ENCODE measurements at regions not wholly inside any gene's neighbourhood (a gene's known extent, or its start where the extent isn't known, plus 50 kb on each side); places are given as distances from the start of the nearest gene placed in this dataset.

- no peak for DNase-seq
- no peak overlapping the region for H3K27ac ChIP-seq
- H3K9me3 ChIP-seq, result no peaks in the 10 kb centered on the region
- no peaks in the 10 kb centered on the region for H3K4me1 ChIP-seq
- TF ChIP-seq POLR2A (IDR thresholded peaks at IDR 0.05), result no peak
- TF ChIP-seq, protein P1, sequence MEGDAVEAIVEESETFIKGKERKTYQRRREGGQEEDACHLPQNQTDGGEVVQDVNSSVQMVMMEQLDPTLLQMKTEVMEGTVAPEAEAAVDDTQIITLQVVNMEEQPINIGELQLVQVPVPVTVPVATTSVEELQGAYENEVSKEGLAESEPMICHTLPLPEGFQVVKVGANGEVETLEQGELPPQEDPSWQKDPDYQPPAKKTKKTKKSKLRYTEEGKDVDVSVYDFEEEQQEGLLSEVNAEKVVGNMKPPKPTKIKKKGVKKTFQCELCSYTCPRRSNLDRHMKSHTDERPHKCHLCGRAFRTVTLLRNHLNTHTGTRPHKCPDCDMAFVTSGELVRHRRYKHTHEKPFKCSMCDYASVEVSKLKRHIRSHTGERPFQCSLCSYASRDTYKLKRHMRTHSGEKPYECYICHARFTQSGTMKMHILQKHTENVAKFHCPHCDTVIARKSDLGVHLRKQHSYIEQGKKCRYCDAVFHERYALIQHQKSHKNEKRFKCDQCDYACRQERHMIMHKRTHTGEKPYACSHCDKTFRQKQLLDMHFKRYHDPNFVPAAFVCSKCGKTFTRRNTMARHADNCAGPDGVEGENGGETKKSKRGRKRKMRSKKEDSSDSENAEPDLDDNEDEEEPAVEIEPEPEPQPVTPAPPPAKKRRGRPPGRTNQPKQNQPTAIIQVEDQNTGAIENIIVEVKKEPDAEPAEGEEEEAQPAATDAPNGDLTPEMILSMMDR (IDR thresholded peaks at IDR 0.05), result no peak
- no peak overlapping the region for H3K4me3 ChIP-seq
- no peaks in the 10 kb centered on the region for H3K36me3 ChIP-seq
- intact Hi-C loops (cut with DNase I; ENCODE audit: low total_unique reads), result no loop called here
- H3K27me3 ChIP-seq, result no peaks in the 10 kb centered on the region
Observed at GRCh38 chr4:188197566-188197965, 58.3 kb downstream of the TRIML1 start.

DNA sequence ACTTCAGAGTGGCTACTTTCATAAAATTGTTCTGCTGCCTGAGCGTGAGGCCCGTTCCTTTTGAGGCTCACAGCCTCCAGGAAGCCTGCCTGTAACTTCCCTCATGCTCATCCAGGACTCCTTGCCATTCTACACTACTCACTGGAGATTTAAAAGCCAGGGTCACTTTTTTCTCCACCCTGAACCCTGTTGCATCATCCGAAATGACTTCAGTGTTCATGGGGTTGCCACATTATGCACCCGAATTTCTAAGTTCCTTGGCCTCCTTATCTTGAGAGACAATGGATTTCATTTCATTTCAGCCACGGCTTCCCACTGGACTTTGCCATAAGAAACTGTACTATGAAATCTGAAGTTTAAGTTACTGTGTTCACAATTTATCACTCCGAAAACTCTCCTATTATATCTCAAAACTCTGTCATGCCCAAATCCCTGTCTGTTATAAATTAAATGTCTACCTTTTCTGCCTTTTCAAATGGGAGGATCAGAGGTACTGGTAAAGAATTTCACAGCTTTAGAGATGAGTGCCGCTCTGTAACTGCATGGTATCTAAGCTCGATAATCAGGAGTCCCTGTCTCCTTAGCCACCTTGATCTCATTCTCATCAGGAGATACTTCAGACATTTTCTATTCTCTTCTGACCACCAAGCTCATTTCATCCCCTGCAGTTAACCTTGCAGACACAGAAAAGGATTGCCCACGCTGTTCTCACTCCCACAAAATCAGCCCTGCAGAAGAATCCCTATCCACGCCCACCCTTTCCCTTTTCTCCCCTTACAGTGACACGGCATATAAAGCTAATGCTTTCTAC is 59.9 kb downstream of the TRIML1 start:
- Histone ChIP-seq H3K9me3 (no peaks in the 10 kb centered on the region), H3K27ac (no peak overlapping the region), H3K36me3 (no peaks in the 10 kb centered on the region), H3K4me3 (no peak overlapping the region), H3K27me3 (no peaks in the 10 kb centered on the region), H3K4me1 (no peaks in the 10 kb centered on the region)
- no peak for TF ChIP-seq POLR2A (IDR thresholded peaks at IDR 0.05)
- TF ChIP-seq, protein P1 (IDR thresholded peaks at IDR 0.05), result no peak
- DNase-seq, result no peak
- intact Hi-C loops (cut with DNase I; ENCODE audit: low total_unique reads), result no loop called here

DNA sequence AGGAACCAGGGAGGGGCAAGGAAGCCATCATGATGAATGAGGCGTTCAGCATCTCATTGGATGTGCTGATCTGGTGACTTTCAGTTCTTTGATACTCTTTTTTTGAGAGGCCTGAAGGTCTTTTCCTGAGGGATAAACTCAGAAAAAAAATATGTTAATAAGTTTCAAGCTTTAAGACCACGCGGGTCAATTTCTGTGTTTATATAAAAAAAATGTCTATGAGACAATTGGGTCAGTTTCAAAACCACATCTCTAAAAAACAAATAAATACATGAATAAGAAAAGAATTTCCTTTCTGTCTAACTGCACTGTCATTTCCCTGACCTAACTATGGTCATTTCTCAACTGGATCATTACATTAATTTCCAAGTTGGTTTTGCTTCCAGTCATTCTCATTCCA is 62.6 kb downstream of the TRIML1 start:
- H3K36me3 ChIP-seq, result no peaks in the 10 kb centered on the region
- no peak for DNase-seq
- TF ChIP-seq, protein P1 (IDR thresholded peaks at IDR 0.05), result no peak
- TF ChIP-seq POLR2A (IDR thresholded peaks at IDR 0.05), result no peak
- H3K27me3 ChIP-seq, result no peaks in the 10 kb centered on the region
- no peaks in the 10 kb centered on the region for H3K9me3 ChIP-seq
- no peak overlapping the region for H3K27ac ChIP-seq
- H3K4me1 ChIP-seq, result no peaks in the 10 kb centered on the region
- H3K4me3 ChIP-seq, result no peak overlapping the region
- intact Hi-C loops (cut with DNase I; ENCODE audit: low total_unique reads), result no loop called here

- intact Hi-C loops (cut with DNase I; ENCODE audit: low total_unique reads), result no loop called here
- H3K4me3 ChIP-seq, result no peak overlapping the region
- H3K4me1 ChIP-seq, result no peaks in the 10 kb centered on the region
- TF ChIP-seq, protein P1 (IDR thresholded peaks at IDR 0.05), result no peak
- TF ChIP-seq POLR2A (IDR thresholded peaks at IDR 0.05), result no peak
- no peaks in the 10 kb centered on the region for H3K9me3 ChIP-seq
- no peaks in the 10 kb centered on the region for H3K36me3 ChIP-seq
- H3K27me3 ChIP-seq, result no peaks in the 10 kb centered on the region
- no peak for DNase-seq
- no peak overlapping the region for H3K27ac ChIP-seq
Observed at GRCh38 chr4:188206783-188207182, 67.5 kb downstream of the TRIML1 start.

- TF ChIP-seq, protein P1 (IDR thresholded peaks at IDR 0.05), result no peak
- no peak for TF ChIP-seq POLR2A (IDR thresholded peaks at IDR 0.05)
Observed at GRCh38 chr4:188214861-188215260, 75.6 kb downstream of the TRIML1 start.

More at GRCh38 chr4:188214861-188215260, 75.6 kb downstream of the TRIML1 start:
- intact Hi-C loops (cut with DNase I; ENCODE audit: low total_unique reads), result no loop called here
- no peak overlapping the region for H3K4me3 ChIP-seq
- no peak overlapping the region for H3K27ac ChIP-seq
- peaks cover 0 to 7% of the 10 kb centered on the region in 2 donors for H3K27me3 ChIP-seq
- no peaks in the 10 kb centered on the region for H3K9me3 ChIP-seq
- no peaks in the 10 kb centered on the region for H3K4me1 ChIP-seq
- H3K36me3 ChIP-seq, result no peaks in the 10 kb centered on the region
- DNase-seq, result no peak
